GM06990 (cell line): ENCODE measurements at regions not wholly inside any gene's neighbourhood (a gene's known extent, or its start where the extent isn't known, plus 50 kb on each side); places are given as distances from the start of the nearest gene placed in this dataset.

Experiments
- DNase-seq: peaks from one replicate; pipeline ENCODE4 v3.0.0-alpha.2; 2011; ENCODE audit not compliant: insufficient read length; ENCODE audit errors: extremely low read depth
- H3K27me3 ChIP-seq: replicated peaks from 2 replicates; pipeline ENCODE4 v1.6.0; 2011; ENCODE audit warnings: low read length; ENCODE audit not compliant: control insufficient read depth, insufficient read depth
- H3K36me3 ChIP-seq: 2 replicates; pipeline ENCODE4 v1.5.1; 2011; ENCODE audit warnings: low read length; ENCODE audit not compliant: control insufficient read depth, insufficient read depth
- H3K4me3 ChIP-seq: replicated peaks from 2 replicates; pipeline ENCODE4 v1.5.1; 2011; ENCODE audit warnings: low read depth, mild to moderate bottlenecking, control low read depth, low read length
- CTCF ChIP-seq: IDR thresholded peaks from 2 replicates; pipeline ENCODE4 v1.5.1; 2011; ENCODE audit warnings: low read length, control low read depth, mild to moderate bottlenecking, inconsistent platforms; ENCODE audit not compliant: insufficient read depth, poor library complexity, severe bottlenecking

- no peak for DNase-seq
These were observed 303.6 kb downstream of the BARHL2 start for GRCh38 chr1:90413519-90413918.

DNA sequence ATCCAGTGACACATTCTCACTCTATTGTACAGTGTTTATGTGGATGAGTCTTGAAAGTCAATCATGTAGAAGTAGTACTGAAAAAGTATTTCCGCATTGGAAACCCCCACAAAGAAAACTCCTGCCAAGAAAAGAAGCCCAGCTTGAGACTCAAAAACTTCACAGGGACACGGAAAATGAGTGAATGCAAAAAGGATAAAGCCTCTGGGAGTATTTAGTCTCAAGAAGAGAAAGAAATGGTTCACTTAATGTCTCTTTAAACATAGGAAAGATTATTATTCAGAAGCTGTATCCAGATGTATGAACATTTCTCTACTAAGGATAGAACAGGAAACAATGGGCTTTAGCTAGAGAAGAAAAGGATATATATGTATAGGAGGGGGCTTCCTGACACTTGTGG, 304.5 kb downstream of the BARHL2 start:
- TF ChIP-seq CTCF: no peak

More at GRCh38 chr1:90413519-90413918, 303.6 kb downstream of the BARHL2 start:
- H3K27me3 ChIP-seq: no peaks in the 10 kb centered on the region
- TF ChIP-seq CTCF: no peak
- H3K36me3 ChIP-seq: no peaks in the 10 kb centered on the region
- H3K4me3 ChIP-seq: no peak overlapping the region

DNA sequence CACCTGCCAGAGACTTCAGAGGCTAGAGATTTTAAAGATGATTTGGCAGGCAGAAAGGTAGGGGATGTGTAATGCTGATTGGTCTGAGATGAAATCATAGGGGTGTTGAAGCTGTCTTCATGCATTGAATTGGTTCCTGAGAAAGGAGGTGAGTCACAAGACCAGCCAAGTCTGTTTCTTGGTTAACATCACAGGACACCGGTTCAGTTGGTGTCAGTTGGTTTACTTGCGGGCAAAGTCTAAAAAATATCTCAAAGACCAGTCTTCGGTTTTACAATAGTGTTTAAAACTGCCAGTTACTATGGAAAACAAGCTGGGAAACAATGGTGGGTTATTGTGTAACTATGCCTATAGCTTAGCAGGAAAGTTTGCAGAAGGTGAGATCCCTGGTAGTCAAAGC, 305.9 kb downstream of the BARHL2 start:
- H3K27me3 ChIP-seq: no peaks in the 10 kb centered on the region
- no peaks in the 10 kb centered on the region for H3K36me3 ChIP-seq
- TF ChIP-seq CTCF: no peak
- DNase-seq: no peak
- H3K4me3 ChIP-seq: no peak overlapping the region

More for the DNA sequence above, 304.5 kb downstream of the BARHL2 start:
- DNase-seq: no peak
- Histone ChIP-seq H3K36me3 (no peaks in the 10 kb centered on the region), H3K4me3 (no peak overlapping the region), H3K27me3 (no peaks in the 10 kb centered on the region)

GRCh38 chr1:90407737-90408136, 309.4 kb downstream of the BARHL2 start:
- Histone ChIP-seq H3K27me3 (no peaks in the 10 kb centered on the region), H3K36me3 (no peaks in the 10 kb centered on the region), H3K4me3 (no peak overlapping the region)
- no peak for DNase-seq
- no peak for TF ChIP-seq CTCF

DNA sequence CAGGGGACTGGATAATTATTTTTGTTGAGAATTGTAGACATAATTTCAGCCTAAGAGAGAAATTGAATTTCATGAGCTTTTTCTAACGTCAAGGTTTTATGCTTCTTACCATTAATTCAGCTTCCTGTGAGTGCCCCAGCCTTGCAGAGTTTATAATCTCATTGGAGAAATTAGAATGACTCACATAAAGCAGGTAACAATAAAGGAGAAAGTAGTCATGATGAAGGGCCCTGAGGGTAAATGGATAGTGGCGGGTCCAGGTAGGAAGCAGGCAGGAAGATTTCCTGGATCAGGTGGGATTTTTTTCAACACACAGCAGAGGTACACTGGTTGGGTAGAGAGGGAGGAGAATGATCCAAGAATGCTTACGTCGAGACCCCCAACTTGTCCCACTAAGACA, 311.4 kb downstream of the BARHL2 start:
- TF ChIP-seq CTCF: no peak
- Histone ChIP-seq H3K4me3 (no peak overlapping the region), H3K27me3 (no peaks in the 10 kb centered on the region), H3K36me3 (no peaks in the 10 kb centered on the region)
- no peak for DNase-seq
